Hematopoietic multipotent progenitor cell treated with erythropoietin and hydrocortisone succinate and interleukin-3 and kit ligand, for 4 days (in vitro differentiated cells): ENCODE measurements at regions not wholly inside any gene's neighbourhood (a gene's known extent, or its start where the extent isn't known, plus 50 kb on each side); places are given as distances from the start of the nearest gene placed in this dataset.

Experiments used
- DNase-seq: peaks from one replicate; pipeline ENCODE4 v3.0.0-alpha.2; 2015

- DNase-seq = no peak
Measured at GRCh38 chr2:226427538-226428307, 371.9 kb downstream of the IRS1 start.

- no peak for DNase-seq
Measured at GRCh38 chr2:226426292-226426736, 373.3 kb downstream of the IRS1 start.

GRCh38 chr2:226424971-226425370 lies 374.6 kb downstream of the IRS1 start:
- no peak for DNase-seq

DNA sequence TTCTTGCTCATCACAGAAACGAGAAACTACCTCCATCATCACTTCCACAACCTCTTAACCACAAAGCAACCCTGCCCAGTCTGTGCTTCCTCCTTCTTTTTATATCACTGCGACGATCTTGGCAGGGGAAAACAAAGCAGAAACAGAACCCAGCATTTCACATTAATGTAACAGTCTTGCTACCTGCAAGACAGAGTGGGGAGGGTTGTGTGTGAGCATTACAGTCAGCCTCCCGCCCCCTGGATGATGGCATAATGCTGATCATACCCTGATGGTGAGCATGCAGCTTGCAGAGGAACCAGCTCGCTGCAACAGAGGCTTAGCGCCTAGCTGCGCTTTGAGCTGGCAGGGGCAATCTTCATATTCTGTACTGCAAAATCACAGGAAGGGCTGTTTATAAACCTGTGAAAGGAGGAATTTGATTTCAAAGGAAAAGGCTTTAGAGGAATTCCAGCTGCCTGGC lies 376.1 kb downstream of the IRS1 start:
- peak; percentile 64 for DNase-seq

DNA sequence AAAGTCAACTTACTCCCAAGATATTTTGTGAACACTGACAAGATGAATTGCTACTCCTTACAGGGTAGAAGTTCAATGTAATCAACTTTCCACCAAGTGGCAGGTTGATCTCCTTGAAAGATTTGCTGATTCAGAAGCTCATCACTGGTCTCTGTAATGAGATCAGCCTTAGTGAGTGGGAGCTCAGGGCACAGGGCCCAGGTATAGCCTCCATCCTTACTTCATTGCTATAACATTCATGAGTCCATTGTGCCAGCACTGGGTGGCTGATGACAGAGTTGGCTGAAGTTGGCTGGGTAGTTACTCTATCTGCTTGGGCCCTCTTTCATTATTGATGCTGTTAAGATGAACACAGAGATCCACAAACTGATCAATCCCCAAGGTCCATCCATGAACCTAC lies 379.0 kb downstream of the IRS1 start:
- no peak for DNase-seq

DNA sequence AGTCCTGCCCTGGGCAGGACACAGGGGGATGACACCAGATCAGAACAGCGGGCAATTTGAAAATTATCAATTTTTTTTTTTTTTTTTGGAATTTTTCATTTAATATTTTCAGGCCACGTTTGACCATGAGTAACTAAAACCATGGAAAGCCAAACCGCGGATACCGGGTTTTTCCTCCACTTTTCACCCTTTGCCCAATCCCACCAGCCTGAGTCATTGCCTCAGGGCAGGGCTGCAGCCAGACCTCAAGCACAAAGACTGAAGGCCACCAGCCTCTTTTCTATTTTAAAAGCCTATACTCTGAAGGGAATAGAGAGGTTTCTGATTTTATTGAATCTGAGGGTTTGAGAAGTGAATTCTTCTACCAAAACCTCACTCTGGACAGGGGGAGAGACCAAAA lies 381.1 kb downstream of the IRS1 start:
- no peak for DNase-seq

DNA sequence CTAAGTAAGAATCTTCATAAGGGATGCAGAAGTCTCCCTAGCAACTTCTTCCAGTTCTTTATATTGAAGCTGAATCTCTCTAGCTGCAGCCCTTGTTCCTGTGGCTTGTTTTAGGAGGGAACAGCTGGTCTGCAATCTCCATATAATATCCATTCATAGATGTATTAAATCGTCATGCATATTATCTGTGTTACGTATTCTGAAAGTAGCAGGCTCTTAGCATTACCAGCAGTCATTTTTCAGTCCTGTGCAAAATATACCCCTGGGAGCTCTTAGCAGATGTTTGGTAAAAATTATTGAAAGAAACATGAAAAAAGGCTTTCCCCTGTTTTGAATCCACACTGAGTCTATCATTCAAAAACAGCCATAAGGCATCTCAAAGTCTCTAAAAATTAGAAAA lies 385.3 kb downstream of the IRS1 start:
- DNase-seq = no peak

DNA sequence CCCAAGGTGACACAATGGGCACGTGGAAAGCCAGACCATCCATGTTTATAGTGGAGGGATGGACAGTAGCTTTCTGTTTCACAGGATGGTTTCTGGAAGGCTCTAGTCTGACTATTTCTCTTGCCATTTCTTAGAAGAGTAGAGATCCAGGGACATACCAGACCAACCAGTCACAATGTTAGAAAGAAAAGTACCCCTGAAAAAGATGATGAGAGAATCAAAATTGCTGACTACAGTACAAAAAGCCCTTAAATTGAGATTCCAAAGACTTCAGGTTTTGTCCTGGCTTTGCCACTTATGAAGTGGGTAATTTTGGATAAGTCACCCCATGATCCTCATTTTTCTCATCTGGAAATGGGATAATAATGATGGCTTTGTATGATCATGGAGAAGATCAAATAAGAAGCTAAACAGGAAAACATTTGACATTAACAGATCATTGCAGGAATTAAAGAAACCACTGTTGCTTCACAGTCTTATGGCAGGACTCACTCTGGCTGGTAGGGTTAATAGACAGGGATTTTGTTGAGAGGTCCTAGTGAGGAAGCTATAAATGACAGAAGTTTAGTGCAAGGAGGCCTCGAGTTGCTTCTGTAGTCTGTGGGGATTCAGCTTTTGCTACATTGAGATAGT lies 386.0 kb downstream of the IRS1 start:
- DNase-seq = no peak

DNA sequence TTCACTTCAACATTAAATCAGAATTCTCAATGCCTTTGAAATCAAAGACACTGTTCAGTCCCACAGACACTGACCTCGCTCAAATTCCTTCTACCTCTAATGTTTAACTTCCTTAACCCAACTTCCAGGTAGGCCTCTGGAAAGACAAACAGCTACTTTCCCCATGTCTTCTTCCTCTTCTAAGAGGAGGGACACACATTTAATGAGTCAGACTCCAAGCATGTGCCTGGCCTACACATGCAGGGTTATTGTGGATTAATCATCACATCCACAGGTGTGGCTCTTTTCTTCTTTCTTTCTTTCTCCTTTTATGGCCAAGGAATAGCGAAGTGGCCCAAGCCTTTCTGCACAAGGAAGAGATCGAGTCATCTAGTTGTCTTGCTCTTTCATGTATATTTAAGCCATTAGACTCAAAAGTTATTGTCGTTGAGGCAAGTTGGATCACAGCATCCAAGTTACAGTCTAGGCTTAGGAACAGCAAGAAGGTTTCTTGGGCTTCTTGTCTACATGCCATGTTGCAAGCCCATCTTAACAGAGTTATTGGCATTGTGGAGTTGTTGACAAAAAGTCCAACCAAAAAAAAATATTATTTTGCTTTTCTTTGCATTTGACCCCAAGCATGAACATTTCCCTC lies 387.8 kb downstream of the IRS1 start:
- DNase-seq = no peak

GRCh38 chr2:226411205-226411604 lies 388.4 kb downstream of the IRS1 start:
- DNase-seq = no peak

GRCh38 chr2:226410247-226410835 lies 389.3 kb downstream of the IRS1 start:
- DNase-seq = no peak

- DNase-seq = no peak
Measured at GRCh38 chr2:226409134-226409533, 390.5 kb downstream of the IRS1 start.

DNA sequence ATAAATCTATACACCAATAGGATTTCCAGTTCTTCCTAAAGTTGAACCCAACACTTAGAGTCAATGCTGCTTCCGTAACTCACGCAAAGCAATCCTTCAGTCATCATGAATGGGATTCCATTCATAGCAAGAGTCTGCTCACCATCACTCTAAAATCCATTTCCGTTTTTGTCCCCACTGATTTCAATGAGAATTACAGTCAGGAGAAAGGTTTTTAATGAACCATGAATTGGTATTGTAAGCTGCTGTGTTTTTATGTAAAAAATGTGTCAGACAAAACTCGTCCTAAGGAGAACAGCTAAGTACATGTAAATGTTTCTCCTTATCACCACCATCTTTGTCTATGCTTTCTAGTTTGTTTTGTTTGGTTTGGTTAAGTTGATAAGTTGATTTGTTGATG lies 391.5 kb downstream of the IRS1 start:
- DNase-seq = no peak

DNA sequence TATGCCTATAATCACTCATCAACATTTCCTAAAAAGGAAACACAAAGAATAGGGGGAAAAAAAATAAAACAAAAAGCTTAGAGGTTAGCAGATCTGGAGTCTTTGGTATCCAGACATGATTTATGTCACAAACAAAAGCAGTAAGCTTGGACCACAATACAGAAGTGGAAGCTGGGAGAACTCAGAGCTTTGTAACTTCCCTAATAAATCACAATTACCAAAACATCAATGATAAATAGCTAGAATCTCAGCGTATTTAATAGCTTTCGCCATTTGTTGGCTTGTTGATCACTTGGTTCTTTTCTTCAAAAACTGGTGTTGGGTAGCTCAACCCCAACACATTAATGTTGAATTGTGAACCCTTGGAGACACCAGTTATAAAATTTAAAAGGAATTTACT lies 392.5 kb downstream of the IRS1 start:
- DNase-seq = no peak

- DNase-seq = no peak
Measured at GRCh38 chr2:226405465-226405864, 394.2 kb downstream of the IRS1 start.

GRCh38 chr2:226403369-226403768 lies 396.3 kb downstream of the IRS1 start:
- DNase-seq = no peak

DNA sequence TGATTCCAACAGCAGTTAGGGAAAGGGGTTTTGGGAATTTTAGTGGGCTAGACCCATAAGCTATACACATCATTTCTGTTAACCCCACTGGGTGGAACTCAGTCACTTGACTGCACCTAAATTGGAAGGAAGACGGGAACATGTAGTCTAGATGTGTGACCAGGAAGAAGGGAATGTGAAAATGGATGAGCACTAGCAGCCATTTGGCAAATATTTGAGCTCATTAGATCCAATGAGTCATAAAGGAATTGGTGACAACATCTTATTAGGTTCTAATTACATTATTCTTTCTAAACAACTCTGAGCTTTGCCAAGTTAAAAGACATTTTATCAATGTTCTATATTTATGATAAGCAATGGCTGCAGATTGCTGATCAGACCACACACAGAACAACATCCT lies 400.6 kb downstream of the IRS1 start:
- DNase-seq = no peak

GRCh38 chr2:226398580-226398979 lies 401.0 kb downstream of the IRS1 start:
- DNase-seq = no peak

DNA sequence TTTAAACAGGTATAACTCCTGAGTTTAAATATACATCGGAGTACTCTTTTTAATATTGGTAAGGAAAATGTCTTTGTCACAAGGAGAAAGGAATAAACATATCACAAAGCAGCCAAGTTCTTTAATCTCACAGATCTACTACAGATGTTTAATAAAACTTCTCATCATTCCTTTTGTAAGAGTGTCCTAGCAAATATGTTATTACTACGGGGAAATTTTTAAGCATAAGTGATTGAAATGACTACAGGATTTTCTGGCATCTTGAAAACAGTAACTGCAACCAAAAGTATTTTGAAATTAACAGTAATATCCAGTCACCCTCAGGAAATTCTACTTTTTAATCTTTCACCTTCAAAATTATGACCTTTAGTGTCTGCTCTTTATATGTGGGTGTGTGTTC lies 403.1 kb downstream of the IRS1 start:
- no peak for DNase-seq

- DNase-seq = no peak
Measured at GRCh38 chr2:226387499-226387942, 412.1 kb downstream of the IRS1 start.

DNA sequence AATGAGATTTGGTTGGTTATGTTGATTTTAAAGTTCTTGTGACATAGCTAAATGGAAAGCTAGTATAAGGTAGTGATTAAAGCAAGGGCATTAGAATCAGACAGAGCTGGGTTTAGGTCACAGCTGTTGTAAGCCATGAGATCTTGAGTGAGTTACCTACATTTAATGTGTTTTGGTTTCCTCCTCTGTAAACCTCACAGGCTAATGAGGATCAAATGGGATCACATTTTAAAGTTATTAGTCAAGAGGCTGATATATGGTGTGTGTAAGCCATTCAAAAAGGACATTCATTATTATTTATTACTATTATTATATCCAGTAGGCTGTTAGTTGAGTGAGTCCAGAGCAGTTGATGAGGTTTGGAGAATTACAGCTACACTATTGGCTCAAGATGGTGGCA lies 416.2 kb downstream of the IRS1 start:
- no peak for DNase-seq

- DNase-seq = no peak
Measured at GRCh38 chr2:226380679-226381078, 418.9 kb downstream of the IRS1 start.
